Neural cell (in vitro differentiated cells): ENCODE measurements at regions not wholly inside any gene's neighbourhood (a gene's known extent, or its start where the extent isn't known, plus 50 kb on each side); places are given as distances from the start of the nearest gene placed in this dataset.

Experiments
- H2AFZ ChIP-seq: fragments of 200-600, 300-800 bp; sonication (generic), shearing (Covaris generic); 2 replicates; pipeline ENCODE4 v1.6.0; 2014; ENCODE audit warnings: low read depth, mild to moderate bottlenecking, antibody characterized with exemption, low read length, moderate library complexity
- H3F3A ChIP-seq: fragments of 200-600 bp; shearing (Covaris generic); 2 replicates; pipeline ENCODE4 v1.6.1; 2016; ENCODE audit warnings: mild to moderate bottlenecking, moderate library complexity, mixed read lengths, antibody characterized with exemption, low read length; ENCODE audit not compliant: insufficient read depth, poor library complexity, severe bottlenecking
- H3K27ac ChIP-seq: fragments of 200-600, 300-800 bp; sonication (generic), shearing (Covaris generic); 2 replicates; pipeline ENCODE4 v1.5.1; 2014; ENCODE audit warnings: mild to moderate bottlenecking, low read length, moderate library complexity
- H3K27me3 ChIP-seq: fragments of 300-800, 200-600 bp; sonication (generic), shearing (Covaris generic); 2 replicates; pipeline ENCODE4 v1.6.0; 2014; ENCODE audit warnings: mild to moderate bottlenecking, low read depth, low read length, moderate library complexity; ENCODE audit not compliant: insufficient read depth
- H3K36me3 ChIP-seq: fragments of 300-800, 200-600 bp; sonication (generic), shearing (Covaris generic); 2 replicates; pipeline ENCODE4 v1.5.1; 2014; ENCODE audit warnings: mild to moderate bottlenecking, antibody characterized with exemption, low read length, moderate library complexity; ENCODE audit not compliant: insufficient read depth
- H3K4me2 ChIP-seq: fragments of 300-800, 200-600 bp; sonication (generic), shearing (Covaris generic); 2 replicates; pipeline ENCODE4 v1.6.0; 2014; ENCODE audit warnings: mild to moderate bottlenecking, low read length
- H3K4me3 ChIP-seq: fragments of 300-800, 200-600 bp; sonication (generic), shearing (Covaris generic); 2 replicates; pipeline ENCODE4 v1.5.1; 2014; ENCODE audit warnings: mild to moderate bottlenecking, low read length, moderate library complexity
- H3K79me2 ChIP-seq: fragments of 200-600 bp; shearing (Covaris generic); replicated peaks from 2 replicates; pipeline ENCODE4 v1.6.0; 2014; ENCODE audit warnings: mild to moderate bottlenecking, low read length, moderate library complexity; ENCODE audit not compliant: insufficient read depth
- H3K9ac ChIP-seq: fragments of 300-800, 200-600 bp; sonication (generic), shearing (Covaris generic); 2 replicates; pipeline ENCODE4 v1.6.1; 2016; ENCODE audit warnings: mild to moderate bottlenecking, low read length, mixed read lengths
- H3K9me2 ChIP-seq: fragments of 200-600 bp; shearing (Covaris generic); 2 replicates; pipeline ENCODE4 v1.6.1; 2016; ENCODE audit warnings: mild to moderate bottlenecking, low read length, mixed read lengths; ENCODE audit not compliant: insufficient read depth
- H3K9me3 ChIP-seq: fragments of 200-600, 300-800 bp; sonication (generic), shearing (Covaris generic); 2 replicates; pipeline ENCODE4 v1.6.1; 2016; ENCODE audit warnings: mild to moderate bottlenecking, mixed run types, low read length, moderate library complexity, mixed read lengths
- H4K20me1 ChIP-seq: fragments of 200-600 bp; shearing (Covaris generic); 2 replicates; pipeline ENCODE4 v1.6.1; 2016; ENCODE audit warnings: mild to moderate bottlenecking, mixed run types; ENCODE audit not compliant: insufficient read depth
- CTCF ChIP-seq: fragments of 450-650 bp; IDR thresholded peaks from 2 replicates; pipeline ENCODE4 v1.5.1; 2014; ENCODE audit warnings: antibody characterized with exemption, mild to moderate bottlenecking, moderate library complexity; ENCODE audit not compliant: poor library complexity, severe bottlenecking
- EP300 ChIP-seq: fragments of 450-650 bp; conservative IDR thresholded peaks from 2 replicates; pipeline ENCODE4 v1.6.1; 2014; ENCODE audit warnings: antibody characterized with exemption, mild to moderate bottlenecking, moderate library complexity; ENCODE audit not compliant: poor library complexity, severe bottlenecking
- EZH2 ChIP-seq: fragments of 200-600, 300-800 bp; shearing (Covaris generic), sonication (generic); IDR thresholded peaks from 2 replicates; pipeline ENCODE4 v1.6.1; 2014; ENCODE audit warnings: antibody characterized with exemption, low read length, borderline replicate concordance, mild to moderate bottlenecking; ENCODE audit not compliant: insufficient read depth, poor library complexity, severe bottlenecking
- MXI1 ChIP-seq: fragments of 450-650 bp; conservative IDR thresholded peaks from 2 replicates; pipeline ENCODE4 v1.6.1; 2014; ENCODE audit warnings: antibody characterized with exemption, mild to moderate bottlenecking; ENCODE audit not compliant: poor library complexity, severe bottlenecking
- POLR2AphosphoS5 ChIP-seq: IDR thresholded peaks from 2 replicates; pipeline ENCODE4 v1.6.1; 2012
- RAD21 ChIP-seq: fragments of 450-650 bp; conservative IDR thresholded peaks from 2 replicates; pipeline ENCODE4 v1.6.1; 2014; ENCODE audit warnings: antibody characterized with exemption, mild to moderate bottlenecking, moderate library complexity
- REST ChIP-seq: IDR thresholded peaks from 2 replicates; pipeline ENCODE4 v1.6.1; 2012; ENCODE audit warnings: borderline replicate concordance
- SMC3 ChIP-seq: fragments of 450-650 bp; conservative IDR thresholded peaks from 2 replicates; pipeline ENCODE4 v1.6.1; 2014; ENCODE audit warnings: antibody characterized with exemption, mild to moderate bottlenecking, moderate library complexity; ENCODE audit not compliant: poor library complexity
- TAF1 ChIP-seq: IDR thresholded peaks from 2 replicates; pipeline ENCODE4 v1.6.1; 2012; ENCODE audit warnings: low read depth

- Histone ChIP-seq H3K79me2 (peaks cover 4% of the 10 kb centered on the region), H3K27me3 (no peaks in the 10 kb centered on the region), H3F3A (no peaks in the 10 kb centered on the region)
These were observed 87.4 kb upstream of the TENM3 start for GRCh38 chr4:182155806-182156205.

GRCh38 chr4:182163180-182163579 lies 80.0 kb upstream of the TENM3 start:
- Histone ChIP-seq H3K27me3 (no peaks in the 10 kb centered on the region), H3K9me3 (no peaks in the 10 kb centered on the region), H3K36me3 (no peaks in the 10 kb centered on the region), H4K20me1 (no peaks in the 10 kb centered on the region), H3K4me2 (no peak overlapping the region), H3K9ac (no peak overlapping the region), H2AFZ (no peak overlapping the region), H3F3A (no peaks in the 10 kb centered on the region), H3K27ac (no peak overlapping the region), H3K4me3 (no peak overlapping the region), H3K9me2 (no peaks in the 10 kb centered on the region), H3K79me2 (no peaks in the 10 kb centered on the region)
- no peak for TF ChIP-seq POLR2AphosphoS5
- TF ChIP-seq EZH2: no peak

More at GRCh38 chr4:182155806-182156205, 87.4 kb upstream of the TENM3 start:
- TF ChIP-seq REST (no peak), RAD21 (no peak), CTCF (no peak), SMC3 (no peak), POLR2AphosphoS5 (no peak)
- H3K9me3 ChIP-seq: no peaks in the 10 kb centered on the region
- H2AFZ ChIP-seq: no peak overlapping the region
- H3K27ac ChIP-seq: no peak overlapping the region
- H3K9ac ChIP-seq: no peak overlapping the region
- no peaks in the 10 kb centered on the region for H4K20me1 ChIP-seq
- no peaks in the 10 kb centered on the region for H3K9me2 ChIP-seq
- H3K4me3 ChIP-seq: no peak overlapping the region
- H3K4me2 ChIP-seq: no peak overlapping the region
- H3K36me3 ChIP-seq: no peaks in the 10 kb centered on the region

GRCh38 chr4:182169572-182169971 lies 73.6 kb upstream of the TENM3 start:
- no peak overlapping the region for H3K4me2 ChIP-seq
- TF ChIP-seq MXI1 (no peak), EP300 (no peak), POLR2AphosphoS5 (no peak), SMC3 (no peak), TAF1 (no peak), EZH2 (no peak), CTCF (no peak), RAD21 (no peak), REST (no peak)
- H3F3A ChIP-seq: no peaks in the 10 kb centered on the region
- no peak overlapping the region for H3K9ac ChIP-seq
- H3K79me2 ChIP-seq: no peaks in the 10 kb centered on the region
- no peak overlapping the region for H3K27ac ChIP-seq
- no peaks in the 10 kb centered on the region for H4K20me1 ChIP-seq
- H2AFZ ChIP-seq: no peak overlapping the region
- H3K9me2 ChIP-seq: no peaks in the 10 kb centered on the region
- no peaks in the 10 kb centered on the region for H3K9me3 ChIP-seq
- no peak overlapping the region for H3K4me3 ChIP-seq
- no peaks in the 10 kb centered on the region for H3K36me3 ChIP-seq
- H3K27me3 ChIP-seq: no peaks in the 10 kb centered on the region
